ENCODE measurements at regions not wholly inside any gene's neighbourhood (a gene's known extent, or its start where the extent isn't known, plus 50 kb on each side); places are given as distances from the start of the nearest gene placed in this dataset.
"Not testable (repeated sequence)": the region's sequence is repeated elsewhere in the genome, so short reads cannot be mapped to it uniquely, and the experiment has no call there.

DNA sequence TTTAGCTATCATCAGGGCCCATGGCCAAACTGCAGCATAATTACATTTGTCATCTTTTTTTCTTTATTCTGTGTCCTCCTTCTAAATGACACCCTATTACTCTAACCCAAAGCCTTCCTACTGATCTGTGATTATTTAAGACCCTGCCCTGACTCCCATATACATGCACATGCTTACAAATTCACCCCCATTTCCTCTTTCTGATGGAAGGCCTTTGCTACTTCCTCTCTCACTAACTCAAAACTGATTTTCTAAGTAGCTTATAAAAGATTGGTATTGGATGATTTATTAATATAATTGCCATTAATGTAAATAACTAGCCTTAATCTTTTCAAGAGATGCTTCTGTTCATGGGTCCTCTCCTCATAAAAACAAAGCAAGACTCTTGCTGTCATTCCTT lies 179.2 kb downstream of the EDEM1 start:
- no peak overlapping the region for H3K4me3 ChIP-seq (ENCODE audit: low read length, poor library complexity, severe bottlenecking)
- TF ChIP-seq CTCF (conservative IDR thresholded peaks at IDR 0.05; ENCODE audit: low read length) = no peak
- TF ChIP-seq EZH2phosphoT487 (IDR thresholded peaks at IDR 0.05; ENCODE audit: borderline replicate concordance) = no peak
- no peaks in the 10 kb centered on the region for H3F3A ChIP-seq (ENCODE audit: low read depth)
- no peaks in the 10 kb centered on the region for H3K36me3 ChIP-seq (ENCODE audit: insufficient read depth, low read length)
- H3K4me2 ChIP-seq (ENCODE audit: low read depth, low read length, poor library complexity, severe bottlenecking) = no peak overlapping the region
- H3K9me3 ChIP-seq (ENCODE audit: insufficient read depth, low read depth, low read length) = no peaks in the 10 kb centered on the region
- no peaks in the 10 kb centered on the region for H3K4me1 ChIP-seq (ENCODE audit: insufficient read depth, low read length, poor library complexity, severe bottlenecking)
- no peaks in the 10 kb centered on the region for H4K20me1 ChIP-seq (ENCODE audit: insufficient read depth, low read length, poor library complexity, severe bottlenecking)
- no peaks in the 10 kb centered on the region for H3K9me2 ChIP-seq (replicated peaks; ENCODE audit: low read depth, low read length)
- H2AFZ ChIP-seq (ENCODE audit: low read length) = no peak overlapping the region
- no peaks in the 10 kb centered on the region for H3K79me2 ChIP-seq (ENCODE audit: insufficient read depth, low read length)
- H3K27me3 ChIP-seq (ENCODE audit: insufficient read depth, low read length, poor library complexity, severe bottlenecking) = no peaks in the 10 kb centered on the region
- no peak overlapping the region for H3K9ac ChIP-seq (ENCODE audit: low read depth, low read length, poor library complexity, severe bottlenecking)

- not testable (repeated sequence) for H3F3A ChIP-seq (ENCODE audit: low read depth); H3K9ac ChIP-seq (ENCODE audit: low read depth, low read length, poor library complexity, severe bottlenecking); H3K79me2 ChIP-seq (ENCODE audit: insufficient read depth, low read length); H3K9me2 ChIP-seq (replicated peaks; ENCODE audit: low read depth, low read length); H3K9me3 ChIP-seq (ENCODE audit: insufficient read depth, low read depth, low read length); H3K4me1 ChIP-seq (ENCODE audit: insufficient read depth, low read length, poor library complexity, severe bottlenecking); H3K4me3 ChIP-seq (ENCODE audit: low read length, poor library complexity, severe bottlenecking); H3K27me3 ChIP-seq (ENCODE audit: insufficient read depth, low read length, poor library complexity, severe bottlenecking); H4K20me1 ChIP-seq (ENCODE audit: insufficient read depth, low read length, poor library complexity, severe bottlenecking); H3K4me2 ChIP-seq (ENCODE audit: low read depth, low read length, poor library complexity, severe bottlenecking); H2AFZ ChIP-seq (ENCODE audit: low read length); H3K36me3 ChIP-seq (ENCODE audit: insufficient read depth, low read length)
Measured at GRCh38 chr3:5371555-5371954, 184.0 kb downstream of the EDEM1 start.

DNA sequence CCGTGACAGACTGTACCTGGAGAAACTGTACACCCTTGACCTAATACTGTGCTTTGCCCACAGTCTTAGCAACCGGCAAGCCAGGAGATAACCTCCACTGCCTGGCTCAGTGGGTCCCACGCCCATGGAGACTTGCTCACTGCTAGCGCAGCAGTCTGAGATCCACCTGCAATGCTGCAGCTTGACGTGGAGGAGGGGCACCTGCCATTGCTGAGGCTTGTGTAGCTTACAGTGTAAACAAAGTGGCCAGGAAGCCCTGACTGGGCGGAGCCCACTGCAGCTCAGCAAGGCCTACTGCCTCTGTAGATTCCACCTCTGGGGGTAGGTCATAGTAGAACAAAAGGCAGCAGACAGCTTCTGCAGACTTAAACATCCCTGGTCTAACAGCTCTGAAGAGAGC lies 189.3 kb downstream of the EDEM1 start:
- Histone ChIP-seq H3K79me2 (ENCODE audit: insufficient read depth, low read length) (no peaks in the 10 kb centered on the region), H4K20me1 (ENCODE audit: insufficient read depth, low read length, poor library complexity, severe bottlenecking) (no peaks in the 10 kb centered on the region), H3K4me2 (ENCODE audit: low read depth, low read length, poor library complexity, severe bottlenecking) (no peak overlapping the region)

GRCh38 chr3:5379266-5379665 lies 191.8 kb downstream of the EDEM1 start:
- not testable (repeated sequence) for H3K4me2 ChIP-seq (ENCODE audit: low read depth, low read length, poor library complexity, severe bottlenecking); H3K27me3 ChIP-seq (ENCODE audit: insufficient read depth, low read length, poor library complexity, severe bottlenecking); H3K4me3 ChIP-seq (ENCODE audit: low read length, poor library complexity, severe bottlenecking); H3K4me1 ChIP-seq (ENCODE audit: insufficient read depth, low read length, poor library complexity, severe bottlenecking); H4K20me1 ChIP-seq (ENCODE audit: insufficient read depth, low read length, poor library complexity, severe bottlenecking); H3K9me2 ChIP-seq (replicated peaks; ENCODE audit: low read depth, low read length); H2AFZ ChIP-seq (ENCODE audit: low read length); H3K36me3 ChIP-seq (ENCODE audit: insufficient read depth, low read length); H3K9me3 ChIP-seq (ENCODE audit: insufficient read depth, low read depth, low read length); H3K79me2 ChIP-seq (ENCODE audit: insufficient read depth, low read length); H3F3A ChIP-seq (ENCODE audit: low read depth); H3K9ac ChIP-seq (ENCODE audit: low read depth, low read length, poor library complexity, severe bottlenecking)

More for the DNA sequence above, 189.3 kb downstream of the EDEM1 start:
- Histone ChIP-seq H3K9me3 (ENCODE audit: insufficient read depth, low read depth, low read length) (no peaks in the 10 kb centered on the region), H2AFZ (ENCODE audit: low read length) (no peak overlapping the region), H3K4me1 (ENCODE audit: insufficient read depth, low read length, poor library complexity, severe bottlenecking) (no peaks in the 10 kb centered on the region), H3K9ac (ENCODE audit: low read depth, low read length, poor library complexity, severe bottlenecking) (no peak overlapping the region), H3K9me2 (replicated peaks; ENCODE audit: low read depth, low read length) (no peaks in the 10 kb centered on the region), H3K36me3 (ENCODE audit: insufficient read depth, low read length) (no peaks in the 10 kb centered on the region), H3K4me3 (ENCODE audit: low read length, poor library complexity, severe bottlenecking) (no peak overlapping the region), H3F3A (ENCODE audit: low read depth) (no peaks in the 10 kb centered on the region), H3K27me3 (ENCODE audit: insufficient read depth, low read length, poor library complexity, severe bottlenecking) (no peaks in the 10 kb centered on the region)
- TF ChIP-seq CTCF (conservative IDR thresholded peaks at IDR 0.05; ENCODE audit: low read length) (no peak), EZH2phosphoT487 (IDR thresholded peaks at IDR 0.05; ENCODE audit: borderline replicate concordance) (no peak)

- not testable (repeated sequence) for H3K4me1 ChIP-seq (ENCODE audit: insufficient read depth, low read length, poor library complexity, severe bottlenecking); H3K4me2 ChIP-seq (ENCODE audit: low read depth, low read length, poor library complexity, severe bottlenecking); H3K9ac ChIP-seq (ENCODE audit: low read depth, low read length, poor library complexity, severe bottlenecking)
Measured at GRCh38 chr3:5383486-5384263, 196.2 kb downstream of the EDEM1 start.

More at GRCh38 chr3:5383486-5384263, 196.2 kb downstream of the EDEM1 start:
- not testable (repeated sequence) for H3K79me2 ChIP-seq (ENCODE audit: insufficient read depth, low read length); H4K20me1 ChIP-seq (ENCODE audit: insufficient read depth, low read length, poor library complexity, severe bottlenecking); H3F3A ChIP-seq (ENCODE audit: low read depth); H3K36me3 ChIP-seq (ENCODE audit: insufficient read depth, low read length); H3K9me2 ChIP-seq (replicated peaks; ENCODE audit: low read depth, low read length); H3K27me3 ChIP-seq (ENCODE audit: insufficient read depth, low read length, poor library complexity, severe bottlenecking); H2AFZ ChIP-seq (ENCODE audit: low read length); H3K4me3 ChIP-seq (ENCODE audit: low read length, poor library complexity, severe bottlenecking); H3K9me3 ChIP-seq (ENCODE audit: insufficient read depth, low read depth, low read length)

All from Loucy (cell line).